ENCODE measurements at regions not wholly inside any gene's neighbourhood (a gene's known extent, or its start where the extent isn't known, plus 50 kb on each side); places are given as distances from the start of the nearest gene placed in this dataset.
"Not testable (repeated sequence)": the region's sequence is repeated elsewhere in the genome, so short reads cannot be mapped to it uniquely, and the experiment has no call there.

DNA sequence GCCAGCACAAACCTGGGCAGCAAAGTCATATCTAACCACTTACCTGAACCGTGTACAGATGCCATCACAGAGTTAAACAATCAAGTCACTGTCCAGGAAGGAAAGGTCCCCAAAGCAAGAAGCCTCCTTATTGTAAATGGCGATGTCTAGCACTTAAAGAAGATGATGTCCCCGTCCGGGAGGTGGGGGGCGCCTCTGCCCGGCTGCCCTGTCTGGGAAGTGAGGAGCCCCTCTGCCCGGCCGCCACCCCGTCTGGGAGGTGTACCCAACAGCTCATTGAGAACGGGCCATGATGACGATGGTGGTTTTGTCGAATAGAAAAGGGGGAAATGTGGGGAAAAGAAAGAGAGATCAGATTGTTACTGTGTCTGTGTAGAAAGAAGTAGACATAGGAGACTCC lies 231.9 kb downstream of the SLITRK2 start:
- DNase-seq; H3K27me3 Mint-ChIP-seq (ENCODE audit: low read depth); H3K36me3 Mint-ChIP-seq (ENCODE audit: low read depth); H3K9me3 Mint-ChIP-seq (ENCODE audit: insufficient read depth); H3K4me3 Mint-ChIP-seq; CTCF ChIA-PET; POLR2A ChIA-PET; H3K27ac Mint-ChIP-seq; H3K4me1 Mint-ChIP-seq (ENCODE audit: low read depth); ATAC-seq: not testable (repeated sequence)

DNA sequence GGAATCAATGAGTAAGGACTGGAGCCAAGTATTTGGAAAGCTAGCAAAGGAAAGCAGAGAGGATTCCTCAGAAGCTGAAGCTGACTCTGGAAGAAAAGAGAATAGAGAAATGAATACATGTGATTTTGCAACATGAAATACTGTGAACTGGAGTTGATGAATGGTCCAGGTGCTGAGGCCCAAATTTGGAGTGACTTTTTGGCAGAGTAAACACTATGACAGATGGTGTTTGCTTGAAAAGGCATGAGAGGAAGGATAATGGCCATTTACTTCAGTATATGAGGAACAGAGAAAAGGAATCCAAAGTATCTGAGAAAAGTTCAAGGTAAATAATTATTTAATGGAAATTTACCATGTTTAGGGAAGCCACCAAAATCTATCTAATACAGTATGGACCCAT lies 236.7 kb downstream of the SLITRK2 start:
- ChIA-PET CTCF (no interaction called here), POLR2A (no interaction called here)
- Mint-ChIP-seq H3K4me3 (no peak overlapping the region), H3K27me3 (ENCODE audit: low read depth) (no peaks in the 10 kb centered on the region), H3K4me1 (ENCODE audit: low read depth) (no peaks in the 10 kb centered on the region), H3K27ac (no peak overlapping the region), H3K9me3 (ENCODE audit: insufficient read depth) (no peaks in the 10 kb centered on the region), H3K36me3 (ENCODE audit: low read depth) (no peaks in the 10 kb centered on the region)
- DNase-seq, result no peak
- ATAC-seq, result no peak

DNA sequence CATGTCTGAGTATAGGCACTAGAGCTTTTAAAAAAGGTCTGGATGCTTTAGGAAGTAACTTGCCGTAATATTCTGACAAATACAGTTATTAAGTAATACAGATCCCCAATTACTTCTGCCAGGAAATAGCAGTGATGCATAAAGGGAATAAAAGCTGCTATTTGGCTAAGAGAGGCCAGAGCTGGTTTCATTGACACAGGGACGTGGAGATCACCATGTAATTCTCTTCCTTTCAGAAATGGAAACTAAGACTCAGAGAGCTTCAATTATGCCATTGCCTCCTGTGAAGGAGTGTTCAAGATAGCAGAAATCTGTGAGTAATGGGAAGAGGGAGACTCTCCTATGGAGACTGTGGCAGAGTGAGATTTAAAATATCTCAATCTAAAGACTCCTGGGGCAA lies 238.1 kb downstream of the SLITRK2 start:
- H3K4me3 Mint-ChIP-seq, result no peak overlapping the region
- DNase-seq, result no peak
- ChIA-PET POLR2A (no interaction called here), CTCF (no interaction called here)
- no peak for ATAC-seq
- H3K27ac Mint-ChIP-seq, result no peak overlapping the region
- no peaks in the 10 kb centered on the region for H3K9me3 Mint-ChIP-seq (ENCODE audit: insufficient read depth)
- H3K4me1 Mint-ChIP-seq (ENCODE audit: low read depth), result no peaks in the 10 kb centered on the region
- H3K27me3 Mint-ChIP-seq (ENCODE audit: low read depth), result no peaks in the 10 kb centered on the region
- no peaks in the 10 kb centered on the region for H3K36me3 Mint-ChIP-seq (ENCODE audit: low read depth)

DNA sequence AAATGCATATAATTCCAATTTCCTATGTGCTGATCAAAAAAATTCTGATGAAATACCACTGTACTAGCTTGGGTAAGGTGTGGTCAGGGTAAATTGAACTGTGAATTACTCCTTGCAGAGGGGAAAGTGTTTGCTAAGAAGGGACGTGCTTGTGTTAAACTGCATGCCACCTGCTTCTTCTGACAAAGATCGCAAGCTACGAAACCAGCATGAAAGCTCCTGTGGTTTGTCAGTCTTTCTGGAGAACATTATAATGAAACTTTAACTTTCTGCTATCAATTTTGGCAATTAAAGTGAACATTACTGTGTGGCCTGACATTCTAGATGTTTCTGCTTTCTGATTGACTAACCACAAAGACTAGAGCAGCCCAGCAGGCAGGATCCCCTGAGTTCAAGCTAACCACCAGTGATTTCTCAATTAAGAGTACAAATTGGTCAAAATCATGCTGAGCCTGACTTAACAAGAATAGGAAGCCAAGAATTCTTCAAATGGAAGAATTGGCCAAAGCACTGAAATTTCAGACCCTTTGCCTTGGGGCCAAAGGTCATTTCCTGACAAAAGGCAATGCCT lies 239.0 kb downstream of the SLITRK2 start:
- no peak overlapping the region for H3K27ac Mint-ChIP-seq
- no peak overlapping the region for H3K4me3 Mint-ChIP-seq
- no peaks in the 10 kb centered on the region for H3K36me3 Mint-ChIP-seq (ENCODE audit: low read depth)
- H3K4me1 Mint-ChIP-seq (ENCODE audit: low read depth), result no peaks in the 10 kb centered on the region
- ChIA-PET POLR2A (no interaction called here), CTCF (no interaction called here)
- H3K9me3 Mint-ChIP-seq (ENCODE audit: insufficient read depth), result no peaks in the 10 kb centered on the region
- no peak for DNase-seq
- H3K27me3 Mint-ChIP-seq (ENCODE audit: low read depth), result no peaks in the 10 kb centered on the region
- ATAC-seq, result no peak

DNA sequence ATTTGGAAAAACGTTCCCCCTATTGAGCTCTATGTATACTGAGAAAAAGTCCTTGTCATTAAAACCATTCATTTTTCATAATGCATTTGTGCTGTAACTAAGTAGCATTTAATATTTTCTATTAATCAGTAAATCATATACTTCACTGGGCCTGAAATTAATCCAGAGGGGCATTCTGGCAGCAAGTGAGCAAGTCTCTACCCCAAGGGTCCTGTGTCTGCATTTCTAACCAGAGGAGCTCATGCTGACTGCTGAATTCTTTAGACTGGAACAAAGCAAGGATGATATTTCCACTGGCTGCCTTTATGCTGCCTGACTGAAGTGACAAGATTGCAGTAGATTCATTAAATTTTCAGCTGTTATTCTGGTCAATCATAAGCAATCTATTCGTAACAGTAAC lies 246.5 kb downstream of the SLITRK2 start:
- Mint-ChIP-seq H3K27me3 (ENCODE audit: low read depth) (no peaks in the 10 kb centered on the region), H3K27ac (no peak overlapping the region), H3K9me3 (ENCODE audit: insufficient read depth) (no peaks in the 10 kb centered on the region), H3K36me3 (ENCODE audit: low read depth) (no peaks in the 10 kb centered on the region), H3K4me3 (no peak overlapping the region), H3K4me1 (ENCODE audit: low read depth) (no peaks in the 10 kb centered on the region)
- no peak for DNase-seq
- POLR2A ChIA-PET, result no interaction called here
- CTCF ChIA-PET, result no interaction called here
- no peak for ATAC-seq

DNA sequence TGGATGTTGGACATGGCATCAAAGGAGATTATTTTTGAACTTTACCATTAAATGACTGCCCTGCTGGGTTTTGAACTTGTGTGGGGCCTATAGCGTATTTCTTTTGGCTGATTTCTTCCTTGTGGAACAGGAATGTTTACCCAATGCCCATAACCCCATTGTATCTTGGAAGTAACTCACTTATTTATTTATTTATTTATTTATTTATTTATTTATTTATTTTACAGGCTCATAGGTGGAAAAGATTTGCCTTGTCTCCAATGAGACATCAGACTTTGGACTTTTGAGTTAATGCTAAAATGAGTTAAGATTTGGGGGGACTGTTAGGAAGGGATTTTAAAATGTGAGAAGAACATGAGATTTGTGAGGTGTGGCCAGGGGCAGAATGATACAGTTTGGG lies 273.1 kb downstream of the SLITRK2 start:
- ChIA-PET POLR2A (no interaction called here), CTCF (no interaction called here)
- no peaks in the 10 kb centered on the region for H3K36me3 Mint-ChIP-seq (ENCODE audit: low read depth)
- no peaks in the 10 kb centered on the region for H3K27me3 Mint-ChIP-seq (ENCODE audit: low read depth)
- no peaks in the 10 kb centered on the region for H3K4me1 Mint-ChIP-seq (ENCODE audit: low read depth)
- DNase-seq, result no peak
- H3K27ac Mint-ChIP-seq, result no peak overlapping the region
- no peaks in the 10 kb centered on the region for H3K9me3 Mint-ChIP-seq (ENCODE audit: insufficient read depth)
- ATAC-seq, result no peak
- no peak overlapping the region for H3K4me3 Mint-ChIP-seq

DNA sequence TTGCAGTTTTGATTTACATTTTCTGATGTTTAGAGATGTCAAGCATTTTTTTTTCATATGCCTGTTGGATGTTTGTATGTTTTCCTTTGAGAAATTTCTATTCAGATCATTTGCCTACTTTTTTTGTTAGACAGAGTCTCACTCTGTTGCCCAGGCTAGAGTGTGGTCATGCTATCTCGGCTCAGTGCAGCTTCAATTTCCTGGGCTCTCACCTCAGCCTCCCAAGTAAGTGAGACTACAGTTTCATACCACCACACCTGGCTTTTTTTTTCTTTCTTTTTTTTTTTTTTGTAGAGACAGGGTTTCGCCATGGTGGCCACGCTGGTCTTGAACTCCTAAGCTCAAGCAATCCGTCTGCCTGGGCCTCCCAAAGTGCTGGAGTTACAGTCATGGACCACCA lies 291.7 kb downstream of the SLITRK2 start:
- Mint-ChIP-seq H3K4me3 (no peak overlapping the region), H3K36me3 (ENCODE audit: low read depth) (no peaks in the 10 kb centered on the region), H3K27ac (no peak overlapping the region), H3K4me1 (ENCODE audit: low read depth) (no peaks in the 10 kb centered on the region), H3K9me3 (ENCODE audit: insufficient read depth) (peaks cover 7% of the 10 kb centered on the region), H3K27me3 (ENCODE audit: low read depth) (no peaks in the 10 kb centered on the region)
- DNase-seq (no peak), ATAC-seq (no peak)
- ChIA-PET POLR2A (no interaction called here), CTCF (no interaction called here)

DNA sequence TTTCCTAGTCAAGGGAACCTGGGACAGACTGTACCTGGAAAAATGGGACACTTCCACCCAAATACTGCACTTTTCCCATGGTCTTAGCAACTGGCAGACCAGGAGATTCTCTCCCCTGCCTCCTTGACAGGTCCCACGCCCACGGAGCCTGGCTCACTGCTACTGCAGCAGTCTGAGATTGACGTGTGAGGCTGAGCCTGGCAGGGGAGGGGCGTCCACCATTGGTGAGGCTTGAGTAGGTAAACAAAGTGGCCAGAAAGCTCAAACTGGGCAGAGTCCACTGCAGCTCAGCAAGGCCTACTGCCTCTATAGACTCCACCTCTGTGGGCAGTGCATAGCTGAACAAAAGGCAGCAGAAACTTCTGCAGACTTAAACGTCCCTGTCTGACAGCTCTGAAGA lies 301.4 kb downstream of the SLITRK2 start:
- not testable (repeated sequence) for H3K27ac Mint-ChIP-seq; DNase-seq; H3K4me1 Mint-ChIP-seq (ENCODE audit: low read depth)

DNA sequence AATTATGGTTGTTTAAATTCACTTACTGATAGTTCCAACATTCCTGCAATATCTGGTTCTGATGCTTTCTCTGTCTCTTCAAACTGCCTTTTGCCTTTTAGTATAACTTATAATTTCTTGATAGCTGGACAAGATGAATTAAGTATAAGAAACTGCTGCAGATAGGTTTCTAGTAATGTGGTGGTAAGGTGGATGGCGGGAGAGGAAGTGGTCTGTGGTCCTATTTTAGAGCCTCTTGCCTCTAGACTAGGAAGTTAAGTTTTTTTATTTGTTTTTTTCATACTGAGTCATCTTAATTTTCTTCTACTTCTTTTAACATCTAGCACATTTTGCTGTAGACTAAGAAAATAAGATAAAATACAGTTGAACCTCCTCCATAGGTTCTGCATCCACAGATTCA lies 310.0 kb downstream of the SLITRK2 start:
- H3K27me3 Mint-ChIP-seq (ENCODE audit: low read depth), result no peaks in the 10 kb centered on the region
- ATAC-seq (no peak), DNase-seq (no peak)
- no peaks in the 10 kb centered on the region for H3K36me3 Mint-ChIP-seq (ENCODE audit: low read depth)
- H3K4me3 Mint-ChIP-seq, result no peak overlapping the region
- ChIA-PET POLR2A (no interaction called here), CTCF (no interaction called here)
- no peaks in the 10 kb centered on the region for H3K4me1 Mint-ChIP-seq (ENCODE audit: low read depth)
- H3K27ac Mint-ChIP-seq, result no peak overlapping the region
- H3K9me3 Mint-ChIP-seq (ENCODE audit: insufficient read depth), result no peaks in the 10 kb centered on the region

More for the DNA sequence above, 301.4 kb downstream of the SLITRK2 start:
- POLR2A ChIA-PET; H3K4me3 Mint-ChIP-seq; H3K9me3 Mint-ChIP-seq (ENCODE audit: insufficient read depth); CTCF ChIA-PET; ATAC-seq; H3K27me3 Mint-ChIP-seq (ENCODE audit: low read depth); H3K36me3 Mint-ChIP-seq (ENCODE audit: low read depth): not testable (repeated sequence)

DNA sequence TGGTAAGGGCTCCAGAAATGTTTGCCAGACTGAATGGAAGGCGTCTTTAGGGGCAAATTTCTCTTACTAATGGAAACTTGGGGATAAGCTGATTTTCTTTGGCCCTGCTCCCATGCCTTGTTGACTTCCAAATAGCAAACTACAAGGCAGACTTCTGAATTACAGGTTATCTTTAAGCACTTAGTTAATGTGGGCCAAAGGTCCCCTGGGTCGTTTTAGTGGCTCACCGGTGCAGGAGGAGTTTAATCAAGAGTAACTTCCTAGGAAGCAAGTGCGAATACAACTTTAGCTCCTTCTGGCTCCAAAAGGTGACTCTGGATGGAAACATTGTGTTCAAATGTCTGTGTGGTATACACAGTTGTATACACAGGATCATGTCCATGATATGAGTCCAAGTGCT lies 323.6 kb downstream of the SLITRK2 start:
- ChIA-PET CTCF (no interaction called here), POLR2A (no interaction called here)
- H3K4me3 Mint-ChIP-seq, result no peak overlapping the region
- H3K9me3 Mint-ChIP-seq (ENCODE audit: insufficient read depth), result peaks cover 3% of the 10 kb centered on the region
- ATAC-seq, result no peak
- H3K4me1 Mint-ChIP-seq (ENCODE audit: low read depth), result no peaks in the 10 kb centered on the region
- no peak overlapping the region for H3K27ac Mint-ChIP-seq
- no peaks in the 10 kb centered on the region for H3K36me3 Mint-ChIP-seq (ENCODE audit: low read depth)
- no peaks in the 10 kb centered on the region for H3K27me3 Mint-ChIP-seq (ENCODE audit: low read depth)
- no peak for DNase-seq

DNA sequence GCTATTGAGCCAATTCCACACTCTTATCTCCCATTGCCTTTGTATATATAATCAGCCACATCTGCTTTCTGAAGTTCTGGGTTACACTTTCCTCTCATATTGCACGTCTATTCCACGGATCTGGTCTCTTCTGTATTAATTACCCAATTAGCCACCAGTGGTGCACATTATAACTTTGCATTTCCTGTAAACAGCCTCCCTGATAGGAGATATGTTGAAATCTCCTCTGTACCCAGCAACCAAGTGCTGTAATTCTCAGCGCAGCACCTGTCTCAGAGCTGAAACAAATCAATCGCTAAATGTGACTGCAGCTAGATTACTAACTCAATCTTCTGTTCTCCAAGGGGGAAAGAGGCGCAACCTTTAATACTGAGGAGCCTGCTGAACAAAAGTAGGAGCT lies 326.4 kb downstream of the SLITRK2 start:
- ATAC-seq, result no peak
- DNase-seq, result no peak
- ChIA-PET POLR2A (no interaction called here), CTCF (no interaction called here)
- Mint-ChIP-seq H3K4me1 (ENCODE audit: low read depth) (no peaks in the 10 kb centered on the region), H3K27ac (no peak overlapping the region), H3K36me3 (ENCODE audit: low read depth) (no peaks in the 10 kb centered on the region), H3K4me3 (no peak overlapping the region), H3K9me3 (ENCODE audit: insufficient read depth) (peaks cover 3% of the 10 kb centered on the region), H3K27me3 (ENCODE audit: low read depth) (no peaks in the 10 kb centered on the region)

DNA sequence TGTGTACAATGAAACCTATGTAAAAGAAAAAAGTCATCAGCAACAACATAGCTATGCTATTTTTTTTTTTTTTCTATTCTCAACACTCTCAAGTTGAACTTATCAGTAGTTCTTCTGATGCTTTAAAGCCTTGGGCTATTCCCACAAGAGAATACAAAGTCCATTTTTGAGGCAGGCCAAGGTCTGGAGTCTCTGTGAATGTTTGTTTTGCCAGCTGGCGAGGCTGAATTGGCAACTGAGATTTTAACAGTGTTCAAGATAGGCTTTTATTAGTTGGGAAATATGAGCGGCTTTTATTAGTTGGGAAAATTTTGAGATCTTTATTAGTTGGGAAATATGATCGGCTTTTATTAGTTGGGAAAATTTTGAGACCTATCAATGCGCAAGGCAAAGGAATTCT lies 336.6 kb downstream of the SLITRK2 start:
- Mint-ChIP-seq H3K9me3 (ENCODE audit: insufficient read depth) (no peaks in the 10 kb centered on the region), H3K27ac (no peak overlapping the region), H3K4me1 (ENCODE audit: low read depth) (no peaks in the 10 kb centered on the region), H3K4me3 (no peak overlapping the region), H3K36me3 (ENCODE audit: low read depth) (no peaks in the 10 kb centered on the region), H3K27me3 (ENCODE audit: low read depth) (no peaks in the 10 kb centered on the region)
- ChIA-PET CTCF (no interaction called here), POLR2A (no interaction called here)
- DNase-seq (no peak), ATAC-seq (no peak)

DNA sequence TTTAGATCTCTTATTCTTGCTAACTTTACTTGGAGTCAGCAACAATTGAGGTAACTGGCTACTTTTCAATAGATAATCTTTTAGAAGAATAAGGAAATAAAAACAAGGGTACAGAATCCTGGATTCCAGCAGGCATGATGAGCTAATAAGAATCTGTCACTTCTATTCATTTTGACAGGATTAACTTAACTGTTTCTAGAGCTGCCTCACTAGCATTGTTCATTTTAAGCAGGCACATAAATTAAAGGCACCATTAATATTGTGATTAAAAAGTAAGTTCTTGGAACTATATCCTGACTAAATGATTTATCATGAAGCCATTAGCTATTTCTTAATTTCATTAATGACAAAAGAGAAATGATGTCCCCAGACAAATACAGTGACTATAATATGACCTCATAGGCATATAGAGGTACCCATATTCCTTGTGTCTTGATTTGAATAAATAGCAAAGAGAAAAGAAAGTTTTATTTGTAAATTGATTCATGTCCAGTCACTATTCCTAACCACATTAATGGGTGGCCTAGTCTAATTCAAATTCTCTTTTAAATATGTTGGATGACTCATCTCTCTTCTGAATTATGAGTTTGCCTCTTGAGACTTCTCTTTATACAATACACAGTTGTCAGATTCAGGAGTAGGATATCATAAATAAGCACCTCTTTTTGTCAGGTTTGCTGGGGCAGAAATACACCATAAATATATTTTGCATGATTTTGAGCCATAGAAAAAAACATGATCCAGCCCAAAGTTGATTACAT lies 343.0 kb downstream of the SLITRK2 start:
- no peak for DNase-seq
- no peak for ATAC-seq
- Mint-ChIP-seq H3K4me1 (ENCODE audit: low read depth) (no peaks in the 10 kb centered on the region), H3K9me3 (ENCODE audit: insufficient read depth) (no peaks in the 10 kb centered on the region), H3K27ac (no peak overlapping the region), H3K36me3 (ENCODE audit: low read depth) (no peaks in the 10 kb centered on the region), H3K4me3 (no peak overlapping the region), H3K27me3 (ENCODE audit: low read depth) (no peaks in the 10 kb centered on the region)
- CTCF ChIA-PET, result no interaction called here
- POLR2A ChIA-PET, result no interaction called here

All from activated CD8-positive, alpha-beta T cell treated with anti-CD3 and anti-CD28 coated beads, Interleukin-2, amount 10 ng/mL, durations not matched to agents 7 days and 5 days (primary cell).